Activated CD4-positive, CD25-positive, alpha-beta regulatory T cell treated with anti-CD3 and anti-CD28 coated beads, Interleukin-2, amount 50 U/mL, for 72 hours (primary cell): ENCODE measurements at regions not wholly inside any gene's neighbourhood (a gene's known extent, or its start where the extent isn't known, plus 50 kb on each side); places are given as distances from the start of the nearest gene placed in this dataset.

ENCODE experiments used
- DNase-seq: peaks from one replicate; pipeline ENCODE4 v3.0.0; 2021

- no peak for DNase-seq
Observed at GRCh38 chr4:4689694-4690440, 148.0 kb upstream of the STX18 start.

- DNase-seq = no peak
Observed at GRCh38 chr4:4687935-4688727, 146.3 kb upstream of the STX18 start.

GRCh38 chr4:4687100-4687499, 145.3 kb upstream of the STX18 start:
- no peak for DNase-seq

- DNase-seq = no peak
Observed at GRCh38 chr4:4685810-4686795, 144.3 kb upstream of the STX18 start.

- no peak for DNase-seq
Observed at GRCh38 chr4:4681653-4682052, 139.8 kb upstream of the STX18 start.

- DNase-seq = no peak
Observed at GRCh38 chr4:4680758-4681157, 138.9 kb upstream of the STX18 start.

GRCh38 chr4:4680243-4680642, 138.4 kb upstream of the STX18 start:
- no peak for DNase-seq

- DNase-seq = no peak
Observed at GRCh38 chr4:4677556-4678522, 136.0 kb upstream of the STX18 start.

GRCh38 chr4:4675641-4676040, 133.8 kb upstream of the STX18 start:
- no peak for DNase-seq

GRCh38 chr4:4675051-4675581, 133.3 kb upstream of the STX18 start:
- DNase-seq = no peak

GRCh38 chr4:4673070-4673469, 131.2 kb upstream of the STX18 start:
- DNase-seq = no peak

- DNase-seq = no peak
Observed at GRCh38 chr4:4672402-4672801, 130.6 kb upstream of the STX18 start.

GRCh38 chr4:4671774-4672349, 130.0 kb upstream of the STX18 start:
- DNase-seq = no peak

- no peak for DNase-seq
Observed at GRCh38 chr4:4670869-4671268, 129.0 kb upstream of the STX18 start.

GRCh38 chr4:4668355-4669210, 126.7 kb upstream of the STX18 start:
- no peak for DNase-seq

GRCh38 chr4:4667622-4668081, 125.8 kb upstream of the STX18 start:
- DNase-seq = no peak

- DNase-seq = no peak
Observed at GRCh38 chr4:4666693-4667621, 125.1 kb upstream of the STX18 start.

- DNase-seq = no peak
Observed at GRCh38 chr4:4666187-4666586, 124.3 kb upstream of the STX18 start.

GRCh38 chr4:4664234-4664633, 122.4 kb upstream of the STX18 start:
- DNase-seq = no peak
